NCI-H345 (cell line): ENCODE measurements at regions not wholly inside any gene's neighbourhood (a gene's known extent, or its start where the extent isn't known, plus 50 kb on each side); places are given as distances from the start of the nearest gene placed in this dataset.

Experiments
- DNase-seq: peaks from one replicate; lab custom pipeline; 2025; lab: John Stamatoyannopoulos, UW

DNA sequence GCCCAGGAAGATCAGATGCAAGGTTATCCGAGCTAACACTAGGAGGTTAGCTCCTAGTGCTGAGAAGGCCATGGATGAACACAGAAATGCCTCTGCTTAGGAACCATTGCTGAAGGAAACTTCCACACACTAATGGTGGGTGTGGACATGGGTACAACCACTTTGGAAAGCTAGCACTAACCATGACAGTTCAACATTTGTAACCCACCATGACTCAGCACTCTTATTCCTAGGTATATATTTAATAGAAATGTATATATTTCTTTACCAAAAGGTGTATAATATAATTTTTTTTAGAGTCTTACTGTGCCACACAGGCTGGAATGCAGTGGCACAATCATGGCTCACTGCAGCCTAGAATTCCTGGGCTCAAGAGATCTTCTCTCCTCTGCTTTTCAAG is 85.3 kb upstream of the BTBD3 start:
- DNase-seq, result no peak

DNA sequence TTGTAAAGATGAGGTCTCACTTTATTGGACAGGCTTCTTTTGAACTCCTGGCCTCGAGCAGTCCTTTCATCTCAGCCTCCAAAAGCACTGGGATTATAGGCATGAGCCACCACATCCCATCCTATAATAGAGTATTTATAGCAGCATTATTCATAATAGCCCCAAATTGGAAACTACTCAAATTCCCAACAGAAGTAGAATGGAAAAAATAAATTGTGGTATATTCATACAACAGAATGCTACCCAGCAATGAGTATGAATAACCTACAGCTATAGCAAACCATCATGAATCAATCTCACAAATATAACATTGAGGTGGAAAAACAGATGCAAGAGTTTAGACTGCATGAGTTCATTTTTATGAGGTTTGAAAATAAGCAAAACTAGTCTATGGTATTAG is 84.8 kb upstream of the BTBD3 start:
- DNase-seq, result no peak

DNA sequence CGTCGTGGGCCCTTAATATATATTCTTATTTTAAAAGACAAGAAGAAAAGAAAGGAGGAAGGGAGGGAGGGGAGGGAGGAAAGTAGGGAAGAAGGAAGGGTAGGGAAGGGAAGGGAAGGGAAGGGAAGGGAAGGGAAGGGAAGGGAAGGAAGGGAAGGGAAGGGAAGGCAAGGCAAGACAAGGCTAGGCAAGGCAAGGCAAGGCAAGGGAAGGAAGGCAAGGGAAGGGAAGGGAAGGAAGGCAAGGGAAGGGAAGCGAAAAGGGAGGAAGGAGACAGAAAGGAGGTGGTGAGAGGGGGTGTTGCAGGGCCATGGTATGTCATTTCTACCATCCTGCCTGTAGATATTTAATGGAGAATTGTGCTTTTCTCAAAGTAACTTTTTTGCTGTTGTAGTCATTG is 83.9 kb upstream of the BTBD3 start:
- no peak for DNase-seq

DNA sequence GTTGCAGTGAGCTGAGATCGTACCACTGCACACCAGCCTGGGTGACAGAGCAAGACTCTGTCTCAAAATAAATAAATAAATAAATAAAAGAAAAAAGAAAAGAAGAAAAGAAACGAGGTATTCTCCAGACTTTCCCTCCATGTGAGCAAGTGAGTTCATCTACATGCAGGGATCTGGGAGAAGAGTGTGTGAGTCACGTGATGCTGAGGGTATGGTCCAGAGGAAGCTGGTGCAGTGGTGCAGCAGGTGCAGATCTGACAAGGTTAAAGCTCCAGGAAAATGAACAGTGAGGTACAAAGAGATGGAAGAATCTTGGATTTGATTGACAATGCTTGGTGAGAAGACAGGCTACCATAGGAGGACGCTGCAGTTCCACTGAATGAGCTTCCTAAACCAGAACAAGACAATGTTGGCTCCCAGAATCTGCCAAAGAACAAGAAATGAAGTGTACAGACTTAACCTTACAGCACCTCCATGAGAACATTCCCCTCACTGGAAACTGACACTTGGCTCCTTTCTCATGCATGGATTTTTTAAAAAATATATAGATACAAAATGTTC is 79.5 kb upstream of the BTBD3 start:
- DNase-seq, result no peak

DNA sequence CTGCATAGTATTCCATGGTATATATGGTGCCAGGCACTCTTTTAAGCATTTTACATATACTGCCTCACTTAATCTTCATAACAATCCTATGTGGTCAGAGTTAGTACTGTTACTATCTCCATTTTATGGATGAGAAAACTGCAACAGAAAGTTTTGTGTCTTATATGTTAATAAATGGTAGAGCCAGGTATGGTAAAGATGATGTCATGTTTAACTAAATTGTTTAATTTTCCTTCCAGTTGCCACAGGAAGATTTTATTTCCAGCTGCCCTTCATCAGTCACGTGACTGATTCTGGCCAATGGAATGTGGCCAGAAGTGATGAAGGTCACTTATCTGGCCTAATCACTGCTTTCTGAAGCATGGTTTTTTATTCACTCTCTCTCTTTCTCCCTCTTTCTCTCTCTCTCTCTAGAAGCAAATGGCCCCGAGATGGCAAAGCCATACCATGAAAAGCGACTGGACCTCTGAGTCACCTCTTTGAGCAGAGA is 75.7 kb upstream of the BTBD3 start:
- no peak for DNase-seq

DNA sequence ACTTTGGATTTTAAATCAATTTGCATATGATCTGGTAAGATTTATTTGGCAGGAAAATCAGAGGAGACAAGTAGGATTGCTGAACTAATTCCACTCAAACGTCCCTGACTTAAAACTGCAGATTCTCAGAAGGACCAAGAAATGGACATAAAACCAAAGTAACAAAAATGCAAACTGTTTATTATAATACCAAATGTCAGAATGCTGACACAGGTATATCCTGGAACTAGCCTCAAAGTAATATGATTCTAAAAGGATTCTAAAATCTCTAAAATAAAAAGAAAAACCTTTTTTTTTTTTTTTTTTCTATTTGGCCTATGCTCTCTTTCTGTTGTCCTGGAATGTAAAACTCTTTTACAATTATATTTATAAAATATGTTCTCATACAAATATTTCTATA is 74.4 kb upstream of the BTBD3 start:
- no peak for DNase-seq

DNA sequence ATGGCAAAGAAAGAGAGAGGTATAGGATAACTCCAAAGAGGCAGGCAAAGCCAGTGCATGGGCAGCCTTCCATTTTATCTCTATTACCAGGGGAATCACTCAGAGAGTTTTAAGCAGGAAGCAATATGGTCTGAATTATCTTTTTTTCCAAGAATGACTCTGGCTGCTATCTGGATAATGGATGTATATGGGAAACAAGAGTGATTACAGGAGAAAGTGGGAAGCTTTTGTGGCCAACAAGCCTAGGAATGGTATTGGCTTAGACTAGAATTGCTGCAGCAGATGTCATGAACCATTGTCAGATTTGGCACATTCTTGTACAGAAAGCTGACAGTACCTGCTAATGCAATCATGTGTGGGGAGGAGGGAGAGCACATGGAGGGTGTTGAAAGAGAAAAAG is 73.0 kb upstream of the BTBD3 start:
- no peak for DNase-seq

DNA sequence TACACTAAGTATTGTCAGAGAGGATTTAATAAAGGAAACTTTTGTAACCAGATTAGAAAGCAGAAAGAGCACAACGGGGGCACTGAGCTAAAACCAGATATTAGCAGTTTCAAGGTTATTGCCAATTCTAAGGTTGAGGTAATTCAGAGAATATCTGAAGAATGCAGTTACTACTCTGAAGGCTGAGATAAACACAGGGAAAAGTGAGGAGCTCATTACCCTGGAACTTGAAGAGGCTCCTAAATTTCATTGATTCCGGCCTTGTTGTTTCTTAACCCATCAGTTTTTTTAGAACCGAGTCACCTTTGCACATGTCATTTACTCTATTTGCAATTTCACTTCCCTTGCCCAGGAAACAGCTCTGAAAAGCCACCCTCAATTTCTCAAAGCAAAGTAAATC is 72.4 kb upstream of the BTBD3 start:
- DNase-seq, result no peak

DNA sequence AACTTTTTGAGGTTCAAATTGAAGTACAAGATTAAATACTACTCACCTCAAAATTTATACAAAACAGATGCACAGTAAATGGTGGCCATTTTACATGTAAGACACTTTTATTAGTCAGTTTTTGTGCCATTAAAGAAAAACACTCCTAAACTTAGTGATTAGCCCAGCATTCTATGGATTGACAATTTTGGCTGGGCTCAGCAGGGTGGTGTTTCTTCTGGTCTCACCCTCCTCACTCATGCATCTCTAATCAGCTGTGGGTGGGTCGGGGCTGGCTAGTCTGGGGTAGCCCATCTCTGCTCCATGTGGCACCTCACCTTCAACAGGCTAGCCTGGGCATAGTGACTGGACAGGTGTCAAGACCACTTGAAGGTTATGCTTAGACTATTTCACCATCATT is 71.6 kb upstream of the BTBD3 start:
- no peak for DNase-seq

DNA sequence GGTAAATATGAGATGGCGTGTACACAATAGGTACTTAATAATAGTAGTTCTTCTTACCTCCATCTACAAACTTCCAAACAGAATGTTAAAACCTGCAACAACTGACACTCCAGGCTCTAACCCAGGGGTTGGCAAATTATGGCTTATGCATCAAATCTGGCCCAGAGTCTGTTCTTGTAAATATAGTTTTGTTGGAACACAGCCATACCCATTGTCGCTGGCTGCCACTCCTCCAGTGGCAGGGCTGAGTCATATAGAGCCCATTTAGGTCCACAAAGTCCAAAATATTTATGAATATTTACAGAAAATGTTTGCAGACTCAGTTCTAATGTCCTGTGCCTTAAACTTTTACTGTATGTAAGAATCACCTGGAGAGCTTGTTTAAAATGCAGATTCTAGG is 69.9 kb upstream of the BTBD3 start:
- DNase-seq, result peak; percentile 49

DNA sequence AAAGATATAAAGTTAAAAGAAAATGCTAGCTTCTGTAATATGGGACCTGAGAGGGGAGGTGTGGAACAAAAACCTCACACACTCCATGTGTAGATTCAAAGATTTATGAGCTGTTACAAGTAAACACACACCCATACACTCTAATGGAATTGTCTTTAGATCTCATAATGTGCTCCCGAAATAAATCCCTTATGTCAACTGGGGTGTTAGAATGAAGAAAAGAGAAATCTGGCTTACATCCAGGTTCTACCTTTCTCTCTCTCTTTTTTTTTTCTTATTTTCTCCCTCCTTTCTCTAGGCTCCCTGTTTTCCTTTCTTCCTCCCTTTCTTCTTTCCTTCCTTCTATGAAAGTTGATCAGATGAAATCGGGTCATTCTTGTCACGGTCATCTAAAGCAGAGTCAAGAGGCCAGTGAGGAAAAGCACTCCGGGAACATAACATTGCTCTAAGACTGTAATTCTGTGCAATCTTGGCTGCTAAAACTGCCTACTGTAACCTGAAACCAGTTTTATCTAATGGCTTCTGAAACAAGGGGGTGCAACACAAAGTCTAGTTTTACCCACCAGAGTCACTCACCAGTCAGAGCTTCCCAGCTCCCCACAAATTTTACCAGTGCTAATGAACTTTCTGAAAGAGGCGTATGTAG is 68.3 kb upstream of the BTBD3 start:
- peak; percentile 74 for DNase-seq

DNA sequence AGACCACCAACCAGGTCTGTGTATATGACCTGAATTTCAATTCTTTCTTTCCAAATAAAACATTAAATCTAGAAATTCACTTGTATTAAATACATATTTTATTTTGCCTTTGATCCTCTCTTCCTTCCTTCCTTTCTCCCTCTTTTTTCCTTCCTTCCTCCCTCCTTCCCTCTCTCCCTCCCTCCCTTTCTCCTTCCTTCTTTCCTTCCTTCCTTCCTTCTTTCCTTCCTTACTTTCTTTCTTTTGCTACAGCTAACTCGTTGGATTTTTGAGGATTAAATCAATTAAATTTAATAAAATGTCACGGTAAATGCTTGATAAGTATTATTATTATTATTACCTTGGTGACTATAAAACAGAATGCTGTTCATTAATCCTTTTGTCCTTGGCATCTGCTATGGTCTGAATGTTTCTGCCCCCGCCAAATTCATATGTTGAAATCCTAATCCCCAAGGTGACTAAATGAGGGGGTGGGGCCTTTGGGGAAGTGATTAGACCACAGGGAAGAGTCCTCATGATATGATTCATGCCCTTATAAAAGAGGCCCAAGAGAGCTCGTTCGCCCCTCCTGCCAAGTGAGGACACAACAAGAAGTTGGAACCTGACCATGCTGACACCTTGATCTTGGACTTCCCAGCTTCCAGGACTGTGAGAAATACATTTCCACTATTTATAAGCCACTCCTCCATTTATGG is 67.6 kb upstream of the BTBD3 start:
- DNase-seq, result no peak

DNA sequence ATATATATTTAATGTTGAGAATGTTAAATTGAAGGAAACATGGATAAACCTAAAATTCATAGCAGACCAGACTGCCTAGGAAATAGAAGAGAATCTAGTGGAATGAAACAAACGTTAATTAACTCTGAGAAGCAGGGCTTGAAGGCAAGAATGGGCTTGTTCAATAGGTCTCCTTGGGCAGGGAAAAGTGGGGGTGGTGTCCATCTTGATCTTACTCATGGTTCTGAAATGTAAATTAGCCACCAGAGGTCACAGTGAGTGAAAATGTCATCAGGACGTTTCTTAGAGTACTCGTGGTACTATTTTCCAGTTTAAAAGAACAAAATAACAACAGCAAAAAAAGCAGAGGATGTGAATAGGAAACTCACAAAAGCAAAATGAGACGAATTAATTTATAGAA is 66.8 kb upstream of the BTBD3 start:
- DNase-seq, result no peak

DNA sequence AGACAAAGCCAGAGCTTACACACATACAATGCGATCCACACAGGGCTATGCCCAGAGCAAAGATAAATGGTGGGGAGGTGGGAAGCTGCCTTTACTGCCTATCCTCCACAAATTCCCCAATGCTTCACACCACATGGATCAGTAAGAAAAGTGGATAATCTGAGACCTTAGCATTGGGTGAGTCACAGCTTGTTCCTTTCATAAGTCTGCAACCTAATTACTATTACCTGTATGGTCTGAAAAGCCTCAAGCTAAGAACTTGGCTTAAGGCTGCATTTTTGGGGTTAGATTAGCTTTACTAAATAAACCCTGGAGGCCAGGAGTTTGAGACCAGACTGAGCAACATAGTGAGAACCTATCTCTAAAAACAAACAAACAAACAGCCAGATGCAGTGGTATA is 66.0 kb upstream of the BTBD3 start:
- no peak for DNase-seq

DNA sequence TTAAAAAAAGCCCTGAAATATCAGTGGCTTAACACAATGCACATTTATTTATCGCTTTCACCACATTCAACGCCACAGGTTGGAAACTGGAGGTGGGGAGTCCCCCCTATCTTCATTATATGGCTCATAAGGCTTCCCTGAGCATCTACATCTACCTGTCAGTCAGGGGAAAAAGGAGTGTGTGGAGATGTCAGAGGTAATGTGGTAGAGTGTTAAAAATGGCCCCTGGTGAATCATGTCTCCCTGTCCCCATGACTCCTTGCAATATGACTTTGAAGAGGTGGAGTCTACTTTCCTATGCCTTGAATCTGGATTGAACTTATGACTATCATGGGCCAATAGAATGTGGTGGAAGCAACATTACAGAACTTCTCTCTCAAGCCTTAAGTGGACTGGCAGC is 65.5 kb upstream of the BTBD3 start:
- no peak for DNase-seq

DNA sequence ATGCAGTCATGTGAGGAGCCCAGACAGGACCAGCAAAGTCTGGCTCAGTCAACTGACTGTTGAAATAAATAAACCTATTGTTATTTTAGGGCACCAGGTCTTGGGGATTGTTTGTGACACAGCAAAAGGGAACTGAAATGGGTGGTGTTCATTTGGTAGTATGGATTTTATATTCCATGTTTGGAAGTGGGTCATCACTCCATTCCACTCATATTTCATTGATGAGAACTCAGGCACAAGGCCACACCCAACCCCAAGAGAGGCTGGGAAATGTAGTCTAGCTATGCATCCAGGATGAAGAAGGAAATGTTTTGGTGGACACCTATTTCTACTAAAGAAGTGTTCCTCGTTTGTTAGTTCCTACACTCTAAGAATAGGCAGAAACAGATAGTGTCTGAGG is 64.9 kb upstream of the BTBD3 start:
- no peak for DNase-seq

DNA sequence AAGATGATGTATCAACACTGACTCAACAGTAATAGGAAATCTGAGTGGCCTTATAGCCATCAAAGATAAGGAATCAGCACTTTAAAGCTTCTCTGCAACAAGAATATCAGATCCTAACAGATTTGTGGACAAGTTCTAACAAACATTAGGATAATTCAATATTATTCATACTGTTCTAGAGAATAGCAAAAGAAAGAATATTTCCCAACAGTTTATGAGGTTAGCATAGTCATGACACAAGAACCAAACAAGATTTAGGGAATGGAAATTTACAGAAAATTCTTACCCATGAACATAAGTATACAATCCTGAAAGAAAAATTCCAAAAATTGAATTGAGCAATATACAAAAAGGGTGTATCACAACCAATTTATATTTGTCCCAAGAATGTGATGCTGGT is 64.3 kb upstream of the BTBD3 start:
- DNase-seq, result no peak

DNA sequence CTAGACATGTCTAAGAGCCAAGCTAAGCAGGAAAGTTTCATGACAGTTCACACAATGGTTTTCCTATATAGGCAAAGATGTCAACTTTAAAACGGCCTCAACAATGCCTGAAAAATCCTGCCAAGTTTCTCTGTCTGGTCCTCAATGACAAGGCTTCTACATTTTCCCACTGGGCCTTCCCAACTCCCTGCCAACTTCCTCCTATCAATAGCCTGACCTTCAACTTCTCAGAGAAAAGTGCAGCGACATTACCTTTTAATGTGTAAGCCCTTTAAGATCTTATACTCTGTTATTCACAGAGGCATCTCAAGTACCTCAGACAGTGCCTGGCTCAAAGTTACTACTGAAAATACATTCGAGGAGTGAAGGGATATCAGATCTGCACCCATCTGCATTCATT is 56.2 kb upstream of the BTBD3 start:
- DNase-seq, result no peak

DNA sequence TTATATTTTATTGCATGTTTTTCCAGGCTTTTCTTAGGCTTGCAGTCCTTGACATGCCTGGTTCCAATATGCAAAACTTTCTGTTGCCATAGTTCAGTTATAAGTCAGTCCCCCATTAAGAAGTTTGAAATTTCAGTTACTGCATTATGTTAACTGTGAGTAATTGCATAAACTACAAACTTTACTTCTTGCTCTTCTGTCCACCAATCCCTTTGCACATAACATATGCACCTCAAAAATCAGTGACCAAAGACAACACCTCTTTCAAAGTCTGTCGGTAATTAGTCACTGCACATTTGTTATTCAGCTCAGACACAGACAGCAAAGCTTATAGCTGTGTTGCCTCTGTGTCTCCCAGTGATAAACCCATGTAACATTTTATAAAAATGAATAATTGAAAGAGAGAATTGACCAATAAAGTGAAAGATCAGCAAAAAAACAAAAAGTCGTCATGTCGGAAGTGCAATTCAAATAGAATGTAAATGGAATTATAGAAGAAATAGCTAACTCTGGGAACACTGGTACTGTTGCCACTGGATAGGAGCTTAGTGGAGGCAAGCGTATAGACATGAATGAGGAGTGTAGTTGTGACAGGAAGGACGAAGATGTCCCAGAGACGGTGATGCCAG is 50.3 kb upstream of the BTBD3 start:
- DNase-seq, result no peak
